KOPT-K1 (cell line): ENCODE measurements at regions not wholly inside any gene's neighbourhood (a gene's known extent, or its start where the extent isn't known, plus 50 kb on each side); places are given as distances from the start of the nearest gene placed in this dataset.

Source experiments
- H3K27ac ChIP-seq: fragments of 200-600 bp; sonication (generic); 2 replicates; pipeline ENCODE4 v1.5.1; 2016; ENCODE audit warnings: antibody characterized with exemption, mild to moderate bottlenecking, low read depth, low read length; ENCODE audit not compliant: poor library complexity, severe bottlenecking
- H3K36me3 ChIP-seq: fragments of 200-600 bp; sonication (generic); 2 replicates; pipeline ENCODE4 v1.5.1; 2017; ENCODE audit warnings: antibody characterized with exemption, mild to moderate bottlenecking, low read length, moderate library complexity; ENCODE audit not compliant: insufficient read depth
- H3K9me3 ChIP-seq: fragments of 200-600 bp; sonication (generic); 2 replicates; pipeline ENCODE4 v1.5.1; 2017; ENCODE audit warnings: antibody characterized with exemption, low read length, mild to moderate bottlenecking; ENCODE audit not compliant: insufficient read depth, poor library complexity, severe bottlenecking

DNA sequence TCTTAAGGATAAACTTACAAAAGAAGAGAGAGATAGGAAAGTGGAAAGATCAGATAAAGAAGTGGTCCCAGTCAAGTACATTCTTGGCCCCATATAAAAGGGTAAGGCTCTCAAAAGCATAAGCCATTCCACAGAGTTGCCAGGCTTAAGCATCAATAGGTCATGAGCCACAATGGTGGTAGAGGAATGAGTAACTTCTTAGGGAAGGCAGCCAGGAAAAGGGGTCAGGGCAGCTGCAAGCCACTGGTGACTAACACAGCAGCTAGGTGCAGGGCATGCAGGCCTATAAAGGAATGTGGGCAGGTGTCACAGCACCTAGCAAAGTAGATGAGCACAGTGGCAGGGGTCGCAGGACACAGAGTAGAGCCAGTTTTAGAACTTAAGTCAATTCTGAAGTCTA, 302.6 kb upstream of the FAT3 start:
- Histone ChIP-seq H3K36me3 (no peaks in the 10 kb centered on the region), H3K9me3 (no peaks in the 10 kb centered on the region), H3K27ac (no peak overlapping the region)

DNA sequence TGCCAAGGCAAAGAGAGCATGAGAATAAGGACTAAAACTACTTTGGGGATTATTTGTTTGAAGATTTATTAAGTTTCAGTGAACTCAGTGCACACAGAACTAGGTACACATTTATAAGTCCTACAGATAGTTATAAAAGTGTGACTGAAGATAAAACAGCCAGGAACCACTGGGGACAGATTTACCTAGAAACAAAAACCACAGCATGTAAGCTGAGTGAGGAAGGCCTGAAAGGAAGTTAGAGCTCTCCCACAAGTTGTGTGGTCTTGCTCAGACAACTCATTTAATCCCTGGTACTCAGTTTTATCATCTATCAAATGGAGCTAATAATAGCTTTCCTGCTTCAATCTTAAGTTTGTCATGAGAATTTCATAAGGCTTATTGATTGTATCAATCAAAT, 311.2 kb upstream of the FAT3 start:
- H3K9me3 ChIP-seq, result no peaks in the 10 kb centered on the region
- no peaks in the 10 kb centered on the region for H3K36me3 ChIP-seq
- peak overlapping the region; percentile 8 for H3K27ac ChIP-seq

DNA sequence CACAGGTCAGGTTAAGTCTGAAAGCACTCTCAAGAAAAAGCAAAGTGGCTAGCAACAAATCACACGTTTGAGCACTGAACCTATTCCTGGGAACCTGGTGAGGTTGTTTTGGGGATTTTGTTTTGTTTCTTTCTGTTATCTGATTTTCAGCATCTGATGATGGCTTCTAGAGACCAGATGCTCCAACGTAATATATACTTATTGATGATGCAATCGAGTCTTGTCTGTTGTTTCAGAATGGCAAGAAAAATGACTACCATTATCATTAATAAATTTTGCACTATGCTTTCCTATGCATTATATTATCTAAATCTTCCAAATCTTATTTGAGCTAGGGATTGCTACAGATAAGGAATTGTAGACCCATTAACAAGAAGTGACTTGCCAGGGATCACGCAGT, 312.3 kb upstream of the FAT3 start:
- Histone ChIP-seq H3K36me3 (no peaks in the 10 kb centered on the region), H3K9me3 (no peaks in the 10 kb centered on the region), H3K27ac (no peak overlapping the region)

DNA sequence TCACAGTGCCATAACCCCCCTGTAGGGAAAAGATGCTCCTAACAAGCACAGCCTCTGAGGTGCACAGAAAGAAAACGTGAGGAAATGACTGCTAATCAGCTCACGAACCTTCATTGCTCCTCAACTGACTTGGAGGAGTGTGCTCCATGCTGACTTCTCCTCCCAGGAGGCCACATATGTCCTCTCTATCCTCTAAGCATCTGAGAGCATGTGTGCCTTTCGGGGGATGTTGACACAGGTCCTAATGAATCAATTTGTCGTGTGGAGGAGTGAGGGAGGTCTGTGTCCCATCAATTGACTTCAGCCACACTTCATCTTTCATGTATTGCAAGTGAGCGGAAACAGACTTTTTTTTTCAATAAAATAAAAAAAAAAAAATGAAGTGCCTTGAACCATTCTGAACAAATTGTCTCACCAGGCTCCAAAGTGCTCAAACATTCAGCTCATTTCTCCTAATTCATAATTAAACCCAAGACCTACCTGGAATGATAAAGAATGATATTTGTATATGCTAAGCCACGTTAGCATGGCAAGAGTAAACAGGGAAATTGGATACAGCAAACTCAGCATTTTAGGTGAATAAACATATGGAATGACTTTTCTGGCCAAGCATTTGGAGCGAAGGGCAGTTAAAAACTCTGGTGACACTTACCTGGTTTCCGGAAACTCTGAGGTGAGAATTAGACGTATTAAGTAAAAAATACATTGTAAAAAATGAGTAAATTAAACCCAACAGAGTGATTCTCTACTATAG, 317.6 kb upstream of the FAT3 start:
- Histone ChIP-seq H3K9me3 (no peaks in the 10 kb centered on the region), H3K36me3 (no peaks in the 10 kb centered on the region), H3K27ac (no peak overlapping the region)

DNA sequence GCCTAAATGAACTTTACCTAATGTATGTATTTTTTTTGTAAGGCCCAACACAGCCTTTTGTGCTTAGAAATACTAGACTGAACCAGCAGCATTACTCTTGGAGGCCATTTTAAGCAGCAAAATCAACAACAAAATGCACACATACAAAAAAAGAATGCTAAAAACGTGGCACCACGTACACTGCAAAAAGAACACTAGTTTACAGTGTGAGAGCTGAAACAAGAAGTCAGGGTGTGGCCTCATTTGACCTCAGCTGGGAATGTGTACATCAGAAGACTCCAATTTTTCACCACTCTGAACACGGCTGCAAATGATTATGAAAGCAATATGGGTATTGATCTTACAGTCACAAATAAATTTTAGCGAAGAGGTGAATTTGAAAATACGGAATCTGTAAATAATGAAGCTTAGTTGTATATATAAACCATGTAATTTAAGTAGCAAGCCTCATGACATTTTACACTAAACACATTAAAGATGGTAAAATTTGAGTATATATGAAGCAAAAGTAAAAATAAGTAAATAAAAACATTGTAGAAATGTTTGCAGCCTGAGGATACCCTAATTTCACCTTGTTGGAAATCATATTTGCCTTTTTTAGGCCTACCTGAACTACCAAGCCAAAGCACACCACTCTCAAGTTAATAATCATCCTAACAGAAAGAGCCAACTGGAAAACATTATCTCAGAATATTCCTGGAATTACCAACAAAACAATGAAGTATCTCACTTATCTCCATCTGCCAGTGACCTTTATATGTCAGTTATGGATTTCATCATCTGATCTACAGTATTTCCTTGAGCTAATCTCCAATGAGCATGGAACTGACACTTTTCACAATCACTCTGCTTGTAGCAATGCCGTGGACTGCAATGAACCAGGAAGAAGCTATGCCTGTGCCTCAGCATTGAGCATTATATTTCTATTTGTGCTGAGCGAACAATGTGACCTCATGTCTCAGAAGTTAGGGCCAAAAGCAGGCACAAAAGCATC, 319.5 kb upstream of the FAT3 start:
- Histone ChIP-seq H3K27ac (no peak overlapping the region), H3K9me3 (no peaks in the 10 kb centered on the region), H3K36me3 (no peaks in the 10 kb centered on the region)

DNA sequence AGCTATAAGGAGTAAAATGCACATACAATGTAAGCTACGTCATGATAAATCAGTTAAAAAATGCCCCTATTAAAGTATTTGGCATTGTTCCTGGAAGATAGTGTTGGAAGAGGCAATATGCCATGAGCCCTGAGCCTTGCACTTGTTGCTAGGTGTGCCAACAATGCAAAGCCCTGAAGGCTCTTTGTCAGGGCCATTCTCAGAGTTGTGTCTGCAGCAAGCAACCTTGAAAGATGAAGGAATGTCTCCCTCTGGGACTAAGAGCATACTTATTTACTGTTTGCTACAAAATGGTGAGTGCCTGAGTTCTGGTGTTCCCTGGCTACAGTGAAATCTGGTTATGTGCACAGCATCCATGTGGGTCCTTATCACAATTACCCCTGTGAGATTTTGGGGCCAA, 322.3 kb upstream of the FAT3 start:
- H3K9me3 ChIP-seq, result no peaks in the 10 kb centered on the region
- H3K27ac ChIP-seq, result no peak overlapping the region
- H3K36me3 ChIP-seq, result no peaks in the 10 kb centered on the region

DNA sequence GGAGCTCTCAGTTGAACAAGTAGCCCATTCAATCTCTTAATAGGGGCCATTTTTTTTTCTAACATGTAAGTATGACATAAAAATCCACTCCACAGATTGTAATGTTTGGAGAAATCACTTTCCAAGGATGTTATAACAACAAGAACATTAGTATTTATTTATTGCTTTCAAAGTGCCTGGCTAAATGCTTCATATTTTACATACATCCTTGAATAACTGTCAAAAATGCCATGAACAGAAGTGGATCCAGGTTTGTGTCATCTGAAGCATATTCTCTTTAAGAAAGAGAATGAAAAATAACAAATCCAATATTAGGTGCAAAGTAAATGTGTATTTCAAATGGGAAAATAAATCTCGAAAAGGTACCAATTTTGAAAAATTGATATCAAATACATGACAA, 344.0 kb upstream of the FAT3 start:
- H3K27ac ChIP-seq, result no peak overlapping the region
- H3K9me3 ChIP-seq, result no peaks in the 10 kb centered on the region
- H3K36me3 ChIP-seq, result no peaks in the 10 kb centered on the region

DNA sequence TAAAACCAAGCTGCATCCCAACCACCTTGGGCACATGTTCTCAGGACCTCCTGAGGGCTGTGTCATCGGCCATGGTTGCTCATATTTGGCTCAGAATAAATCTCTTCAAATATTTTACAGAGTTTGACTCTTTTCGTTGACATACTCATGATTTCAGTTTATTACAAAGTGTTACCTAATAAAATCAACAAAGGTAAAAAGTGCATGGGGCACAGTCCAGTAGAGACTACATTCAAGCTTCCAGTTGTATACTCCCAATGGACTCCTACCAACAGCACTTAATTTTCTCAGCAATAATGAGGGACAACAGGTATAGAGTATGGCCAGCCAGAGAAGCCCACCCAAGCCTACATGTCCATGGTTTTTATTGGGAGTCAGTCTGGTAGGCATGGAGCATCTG, 347.9 kb upstream of the FAT3 start:
- Histone ChIP-seq H3K9me3 (no peaks in the 10 kb centered on the region), H3K27ac (no peak overlapping the region), H3K36me3 (no peaks in the 10 kb centered on the region)

DNA sequence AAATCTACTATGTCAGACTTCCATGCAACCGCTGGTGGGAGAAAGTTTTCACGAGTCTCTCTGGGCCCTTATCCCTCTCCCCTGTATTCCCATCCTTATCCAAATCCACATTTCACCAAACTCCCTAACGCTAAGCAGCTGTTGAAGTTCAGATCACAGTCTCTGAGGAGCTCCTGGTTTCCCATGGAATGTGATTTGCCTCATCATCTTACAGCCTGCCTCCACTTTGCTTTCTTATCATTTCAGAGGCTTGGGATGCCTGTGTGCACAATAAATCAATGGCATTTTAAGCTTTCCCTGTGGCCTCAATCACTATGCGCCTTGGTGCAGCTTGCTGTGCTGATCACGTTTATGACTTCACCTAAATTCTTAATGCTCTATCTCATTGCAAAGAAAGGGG, 352.4 kb upstream of the FAT3 start:
- no peaks in the 10 kb centered on the region for H3K9me3 ChIP-seq
- no peaks in the 10 kb centered on the region for H3K36me3 ChIP-seq
- H3K27ac ChIP-seq, result no peak overlapping the region

DNA sequence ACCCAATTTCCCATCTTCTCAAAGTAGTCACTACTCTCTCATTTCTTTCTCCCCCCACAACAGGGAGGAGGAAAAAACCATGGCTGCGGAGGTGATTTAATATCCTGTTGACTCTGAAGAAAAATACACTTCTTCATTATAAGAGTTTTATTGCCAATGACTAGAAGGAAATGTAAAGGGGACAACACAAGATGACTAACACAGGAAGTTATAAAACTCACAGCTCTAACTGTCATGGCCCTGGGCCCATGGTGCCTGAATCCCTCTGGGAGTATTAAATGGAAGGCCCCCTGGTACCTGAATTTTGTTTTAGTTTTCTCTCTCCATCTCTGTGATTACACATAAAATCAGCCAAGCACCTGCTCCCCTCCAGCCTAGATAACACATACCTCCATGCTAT, 352.8 kb upstream of the FAT3 start:
- Histone ChIP-seq H3K9me3 (no peaks in the 10 kb centered on the region), H3K36me3 (no peaks in the 10 kb centered on the region), H3K27ac (no peak overlapping the region)

DNA sequence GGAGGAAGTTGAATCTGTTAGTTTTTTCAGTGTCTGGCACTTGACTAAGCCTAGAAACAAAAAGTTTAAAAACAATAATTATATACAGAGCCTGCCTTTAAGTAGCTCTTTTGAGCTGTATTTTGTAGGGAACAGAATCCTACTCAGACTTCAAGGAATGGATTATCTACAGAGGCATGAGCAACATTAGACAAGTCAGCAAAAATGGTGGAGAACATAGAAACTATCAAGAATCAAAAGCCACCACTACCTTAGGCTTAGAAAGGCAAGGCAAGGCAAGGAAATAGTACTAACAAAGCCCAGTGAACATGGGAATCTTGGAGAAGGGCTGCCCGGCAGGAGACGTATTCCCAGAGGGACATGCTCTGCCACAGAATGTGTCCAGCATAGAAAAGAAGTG, 353.6 kb upstream of the FAT3 start:
- no peaks in the 10 kb centered on the region for H3K9me3 ChIP-seq
- no peaks in the 10 kb centered on the region for H3K36me3 ChIP-seq
- no peak overlapping the region for H3K27ac ChIP-seq

DNA sequence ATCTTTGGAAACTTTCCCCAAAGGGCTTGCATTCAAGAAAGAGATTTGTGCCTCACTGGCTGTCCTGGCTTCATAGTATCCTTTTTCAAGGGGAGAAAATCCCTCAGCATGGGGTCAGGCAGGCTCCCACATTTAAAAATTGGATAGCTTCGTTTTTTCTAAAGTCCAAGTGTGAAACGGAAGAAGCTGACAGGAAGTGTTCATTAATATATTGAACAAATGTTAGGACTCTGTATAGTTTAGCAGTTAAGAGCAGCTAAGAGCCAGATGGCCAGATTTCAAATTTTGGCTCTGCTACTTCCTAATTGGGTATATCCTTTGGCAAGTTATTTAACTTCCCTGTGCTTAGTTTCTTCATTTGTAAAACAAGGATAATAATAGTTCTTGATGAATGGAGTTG, 354.9 kb upstream of the FAT3 start:
- no peak overlapping the region for H3K27ac ChIP-seq
- H3K9me3 ChIP-seq, result no peaks in the 10 kb centered on the region
- H3K36me3 ChIP-seq, result no peaks in the 10 kb centered on the region

DNA sequence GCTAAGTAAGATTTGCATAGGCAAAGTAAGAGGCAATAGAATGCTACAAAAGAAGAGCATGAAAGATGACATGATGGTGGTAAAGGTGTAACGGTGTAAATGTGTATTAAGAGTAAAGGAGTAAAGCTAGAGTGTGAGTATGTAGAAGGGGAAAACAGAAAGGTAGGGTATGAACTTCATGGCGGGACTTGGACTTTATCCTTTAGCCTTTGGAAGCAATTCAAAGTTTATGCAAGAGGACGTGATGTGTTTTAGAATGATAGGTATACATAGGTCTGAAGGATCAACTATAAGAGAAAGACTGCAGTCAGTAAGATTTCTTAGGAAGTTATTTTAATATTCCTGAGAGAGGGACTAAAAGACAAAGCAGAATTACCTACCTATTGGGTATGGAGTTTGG, 358.0 kb upstream of the FAT3 start:
- no peaks in the 10 kb centered on the region for H3K9me3 ChIP-seq
- no peak overlapping the region for H3K27ac ChIP-seq
- H3K36me3 ChIP-seq, result no peaks in the 10 kb centered on the region

DNA sequence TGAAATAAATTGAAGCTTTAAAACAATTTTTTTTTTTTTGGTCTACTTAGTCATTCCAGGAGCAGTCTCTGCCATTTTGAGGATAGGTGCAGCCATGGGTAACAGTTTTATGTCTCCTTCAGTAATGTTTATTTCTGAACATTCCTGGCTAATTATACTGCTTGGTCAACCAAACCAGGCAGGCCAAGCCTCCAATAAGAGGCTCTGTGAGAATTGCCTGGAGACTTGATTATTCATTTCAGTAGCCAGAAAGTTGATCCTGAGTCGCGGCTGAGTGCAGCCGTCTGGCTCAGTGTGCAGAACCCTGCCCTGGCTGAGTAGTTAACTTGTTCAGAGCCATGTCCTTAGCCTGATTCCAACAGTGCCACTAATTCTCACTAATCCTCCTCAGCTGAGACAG, 364.0 kb upstream of the FAT3 start:
- no peaks in the 10 kb centered on the region for H3K36me3 ChIP-seq
- H3K27ac ChIP-seq, result no peak overlapping the region
- no peaks in the 10 kb centered on the region for H3K9me3 ChIP-seq

DNA sequence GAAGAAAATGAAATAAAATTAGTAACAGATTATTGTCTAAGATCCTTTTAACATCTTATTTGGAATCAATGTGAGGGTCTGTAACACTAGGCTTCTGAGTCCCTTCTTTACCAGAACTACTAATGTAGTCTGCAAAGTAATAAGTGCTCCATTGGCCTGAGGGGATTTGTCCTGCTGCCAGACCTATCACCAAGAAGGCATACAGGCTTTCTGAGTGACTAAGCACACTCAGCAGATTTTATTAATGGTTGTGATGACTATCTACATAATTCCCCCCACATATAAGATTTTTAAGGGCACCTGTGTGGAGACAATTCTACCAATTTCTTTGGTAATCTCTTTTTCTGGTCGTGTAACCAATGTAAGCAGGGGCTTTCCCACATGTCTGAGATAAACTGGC, 365.0 kb upstream of the FAT3 start:
- H3K9me3 ChIP-seq, result no peaks in the 10 kb centered on the region
- H3K27ac ChIP-seq, result no peak overlapping the region
- H3K36me3 ChIP-seq, result no peaks in the 10 kb centered on the region

DNA sequence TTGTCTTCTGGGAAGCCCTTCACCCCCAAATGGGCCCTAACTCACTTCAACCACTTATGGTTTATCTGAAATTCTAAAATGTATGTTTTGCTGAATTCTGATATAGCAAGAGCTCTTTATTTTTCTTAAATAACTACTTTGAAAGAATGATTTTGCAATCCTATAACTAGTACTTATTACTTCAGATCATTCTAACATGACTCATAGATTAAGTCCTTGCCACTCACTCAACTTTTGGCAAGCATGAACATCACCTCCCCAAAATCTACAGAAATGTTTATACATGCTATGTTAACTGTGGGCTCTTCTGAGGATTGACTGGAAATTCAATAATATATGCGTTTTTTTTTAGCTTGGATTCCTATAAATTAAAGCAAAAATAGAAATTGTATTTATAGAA, 367.4 kb upstream of the FAT3 start:
- H3K27ac ChIP-seq, result no peak overlapping the region
- no peaks in the 10 kb centered on the region for H3K36me3 ChIP-seq
- H3K9me3 ChIP-seq, result no peaks in the 10 kb centered on the region
